ENCODE measurements at regions not wholly inside any gene's neighbourhood (a gene's known extent, or its start where the extent isn't known, plus 50 kb on each side); places are given as distances from the start of the nearest gene placed in this dataset.

DNA sequence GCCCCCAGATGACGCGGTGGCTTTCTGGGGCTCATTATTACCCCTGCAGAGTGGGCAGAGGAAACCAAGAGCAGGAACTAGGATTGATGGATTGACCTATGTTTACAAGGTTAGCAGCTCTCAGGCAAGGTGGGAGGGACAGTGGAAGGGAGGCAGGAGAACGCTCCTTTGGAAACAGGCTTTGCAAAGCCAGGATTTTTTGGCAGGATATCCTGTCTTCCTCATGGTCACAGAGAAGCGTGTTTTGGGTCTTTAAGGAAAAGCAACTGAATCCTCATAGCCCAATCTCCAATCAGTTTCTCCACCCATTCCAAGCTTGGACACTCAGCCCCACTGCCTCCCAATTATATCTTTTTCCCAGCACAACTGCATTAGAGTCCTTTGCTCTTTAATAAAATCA, 105.6 kb upstream of the SOD1 start:
- TF ChIP-seq EZH2 (IDR thresholded peaks at IDR 0.05): no peak
- no peak for TF ChIP-seq POLR2AphosphoS5 (IDR thresholded peaks at IDR 0.05; ENCODE audit: borderline replicate concordance, low read depth, low read length)

Measured in SK-N-MC (cell line).